NB4 (cell line): ENCODE measurements at regions not wholly inside any gene's neighbourhood (a gene's known extent, or its start where the extent isn't known, plus 50 kb on each side); places are given as distances from the start of the nearest gene placed in this dataset.

Source experiments
- POLR2A ChIP-seq: IDR thresholded peaks from 2 replicates; pipeline ENCODE4 v1.6.1; 2011; ENCODE audit warnings: mild to moderate bottlenecking; ENCODE audit not compliant: insufficient read length; ENCODE audit errors: extremely low read depth
- TF ChIP-seq, protein P1 (sequence below): IDR thresholded peaks from one replicate; pipeline ENCODE4 v1.5.1; 2012; ENCODE audit warnings: low read depth, low read length
- TF ChIP-seq, protein P2 (sequence below): IDR thresholded peaks from 2 replicates; pipeline ENCODE4 v1.6.1; 2011; ENCODE audit warnings: low read depth, low read length

DNA sequence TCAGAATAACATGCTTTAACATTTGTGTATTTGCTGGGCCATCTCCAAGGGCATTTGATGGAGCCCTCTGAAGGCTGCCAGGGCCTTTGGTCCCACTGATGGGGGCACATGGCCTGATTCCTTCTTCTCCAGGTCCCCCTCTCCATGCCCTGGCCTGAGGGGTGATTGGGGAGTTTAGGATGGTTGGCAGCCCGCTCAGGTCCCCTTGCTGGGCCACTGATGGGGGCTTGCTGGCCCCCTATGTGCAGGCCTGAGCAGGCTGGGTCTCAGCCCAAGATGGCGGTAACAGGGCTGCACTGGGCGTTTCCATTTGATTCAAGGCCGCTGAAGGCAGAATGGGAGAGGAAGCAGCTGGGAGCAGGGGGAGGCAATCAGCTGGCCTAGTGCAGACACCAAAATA lies 113.7 kb upstream of the NECTIN1 start:
- TF ChIP-seq, protein P1, sequence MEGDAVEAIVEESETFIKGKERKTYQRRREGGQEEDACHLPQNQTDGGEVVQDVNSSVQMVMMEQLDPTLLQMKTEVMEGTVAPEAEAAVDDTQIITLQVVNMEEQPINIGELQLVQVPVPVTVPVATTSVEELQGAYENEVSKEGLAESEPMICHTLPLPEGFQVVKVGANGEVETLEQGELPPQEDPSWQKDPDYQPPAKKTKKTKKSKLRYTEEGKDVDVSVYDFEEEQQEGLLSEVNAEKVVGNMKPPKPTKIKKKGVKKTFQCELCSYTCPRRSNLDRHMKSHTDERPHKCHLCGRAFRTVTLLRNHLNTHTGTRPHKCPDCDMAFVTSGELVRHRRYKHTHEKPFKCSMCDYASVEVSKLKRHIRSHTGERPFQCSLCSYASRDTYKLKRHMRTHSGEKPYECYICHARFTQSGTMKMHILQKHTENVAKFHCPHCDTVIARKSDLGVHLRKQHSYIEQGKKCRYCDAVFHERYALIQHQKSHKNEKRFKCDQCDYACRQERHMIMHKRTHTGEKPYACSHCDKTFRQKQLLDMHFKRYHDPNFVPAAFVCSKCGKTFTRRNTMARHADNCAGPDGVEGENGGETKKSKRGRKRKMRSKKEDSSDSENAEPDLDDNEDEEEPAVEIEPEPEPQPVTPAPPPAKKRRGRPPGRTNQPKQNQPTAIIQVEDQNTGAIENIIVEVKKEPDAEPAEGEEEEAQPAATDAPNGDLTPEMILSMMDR: no peak
- TF ChIP-seq POLR2A: no peak
- TF ChIP-seq, protein P2, sequence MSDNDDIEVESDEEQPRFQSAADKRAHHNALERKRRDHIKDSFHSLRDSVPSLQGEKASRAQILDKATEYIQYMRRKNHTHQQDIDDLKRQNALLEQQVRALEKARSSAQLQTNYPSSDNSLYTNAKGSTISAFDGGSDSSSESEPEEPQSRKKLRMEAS: no peak
